H7 (cell line): ENCODE measurements at regions not wholly inside any gene's neighbourhood (a gene's known extent, or its start where the extent isn't known, plus 50 kb on each side); places are given as distances from the start of the nearest gene placed in this dataset.

Experiments used
- DNase-seq: peaks from one replicate; pipeline ENCODE4 v3.0.0; 2012
- H3K27me3 ChIP-seq: 2 replicates; pipeline ENCODE4 v1.6.0; 2011; ENCODE audit warnings: mild to moderate bottlenecking, low read length; ENCODE audit not compliant: control insufficient read depth, insufficient read depth
- H3K36me3 ChIP-seq: replicated peaks from 2 replicates; pipeline ENCODE4 v1.5.1; 2011; ENCODE audit warnings: low read length; ENCODE audit not compliant: control insufficient read depth, insufficient read depth
- H3K4me3 ChIP-seq: 2 replicates; pipeline ENCODE4 v1.5.1; 2011; ENCODE audit warnings: low read depth, mild to moderate bottlenecking, control low read depth, low read length, moderate library complexity; ENCODE audit not compliant: insufficient read depth

GRCh38 chr3:117556646-117557407 is 847.2 kb downstream of the TUSC7 start:
- H3K4me3 ChIP-seq = no peak overlapping the region
- no peak for DNase-seq
- no peaks in the 10 kb centered on the region for H3K27me3 ChIP-seq
- H3K36me3 ChIP-seq = no peaks in the 10 kb centered on the region

DNA sequence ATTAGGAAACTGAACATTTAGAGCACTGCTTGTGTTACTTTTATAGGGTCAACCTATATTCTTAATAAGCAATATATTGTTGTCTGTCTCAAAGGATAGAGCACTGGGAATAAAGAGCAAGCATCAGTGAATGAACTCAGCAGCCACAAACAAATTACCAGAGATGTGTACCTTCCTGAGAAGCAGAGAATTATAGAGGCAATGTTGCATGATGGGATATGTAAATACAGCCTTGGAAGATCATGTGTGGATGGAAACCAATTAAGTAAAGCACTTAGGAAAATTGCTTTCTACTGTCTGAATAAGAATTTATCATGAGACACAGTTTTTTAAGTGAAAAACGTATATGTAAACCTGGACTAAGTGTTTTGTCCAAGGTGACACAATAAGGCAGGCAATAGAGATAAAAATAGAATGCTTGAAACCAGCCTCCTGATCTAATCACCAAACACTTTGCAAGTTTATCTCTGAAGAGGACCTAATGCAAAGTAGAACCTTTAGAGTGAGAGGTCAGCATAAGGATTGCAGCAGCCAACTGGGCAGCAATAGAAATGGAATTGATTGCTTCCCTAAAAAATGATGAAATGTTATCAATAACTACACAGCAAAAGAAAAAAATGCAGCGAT is 848.0 kb downstream of the TUSC7 start:
- DNase-seq = no peak
- Histone ChIP-seq H3K27me3 (no peaks in the 10 kb centered on the region), H3K4me3 (no peak overlapping the region), H3K36me3 (no peaks in the 10 kb centered on the region)

- DNase-seq = no peak
- H3K36me3 ChIP-seq = no peaks in the 10 kb centered on the region
- H3K27me3 ChIP-seq = no peaks in the 10 kb centered on the region
- no peak overlapping the region for H3K4me3 ChIP-seq
Measured at GRCh38 chr3:117558681-117559080, 849.1 kb downstream of the TUSC7 start.

DNA sequence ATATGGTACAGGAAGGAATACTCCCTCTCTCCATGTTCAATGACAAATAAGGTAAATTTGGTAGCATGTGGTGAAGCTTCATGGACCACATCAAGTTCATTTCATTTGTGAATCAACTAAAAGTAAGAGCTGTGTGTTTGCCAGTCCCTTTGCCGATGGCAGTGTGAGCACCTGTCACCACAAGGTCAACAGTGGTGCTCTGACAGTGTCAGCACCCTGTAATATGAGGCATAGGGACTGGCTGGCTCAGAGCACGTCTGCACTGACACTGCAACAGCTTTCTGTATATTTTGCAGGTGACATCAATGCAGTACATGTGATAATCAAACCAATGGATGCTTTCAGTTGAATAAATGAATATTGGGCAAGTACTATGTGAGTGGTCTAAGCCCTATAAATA is 852.4 kb downstream of the TUSC7 start:
- no peaks in the 10 kb centered on the region for H3K36me3 ChIP-seq
- no peak for DNase-seq

DNA sequence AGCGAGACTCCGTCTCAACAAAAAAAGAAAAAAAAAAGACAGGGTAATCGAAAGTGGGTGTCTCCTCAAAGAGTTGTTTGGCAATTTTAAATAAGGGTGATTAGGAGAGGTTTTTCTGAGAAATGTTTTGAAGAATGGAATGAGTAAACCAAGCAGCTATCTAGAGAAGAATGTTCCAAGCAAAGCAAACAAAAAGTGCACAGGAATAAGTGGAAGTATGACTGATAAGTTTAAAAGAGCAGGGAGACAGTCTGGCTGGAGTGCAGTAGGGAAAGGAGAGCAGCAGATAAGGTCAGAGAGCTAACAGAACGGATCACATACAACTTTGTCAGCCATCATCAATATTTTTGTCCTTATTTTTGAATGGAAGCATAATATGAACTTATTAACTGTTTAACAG is 853.5 kb downstream of the TUSC7 start:
- Histone ChIP-seq H3K36me3 (no peaks in the 10 kb centered on the region), H3K4me3 (no peak overlapping the region), H3K27me3 (no peaks in the 10 kb centered on the region)
- no peak for DNase-seq

More for the DNA sequence above, 852.4 kb downstream of the TUSC7 start:
- Histone ChIP-seq H3K4me3 (no peak overlapping the region), H3K27me3 (no peaks in the 10 kb centered on the region)

DNA sequence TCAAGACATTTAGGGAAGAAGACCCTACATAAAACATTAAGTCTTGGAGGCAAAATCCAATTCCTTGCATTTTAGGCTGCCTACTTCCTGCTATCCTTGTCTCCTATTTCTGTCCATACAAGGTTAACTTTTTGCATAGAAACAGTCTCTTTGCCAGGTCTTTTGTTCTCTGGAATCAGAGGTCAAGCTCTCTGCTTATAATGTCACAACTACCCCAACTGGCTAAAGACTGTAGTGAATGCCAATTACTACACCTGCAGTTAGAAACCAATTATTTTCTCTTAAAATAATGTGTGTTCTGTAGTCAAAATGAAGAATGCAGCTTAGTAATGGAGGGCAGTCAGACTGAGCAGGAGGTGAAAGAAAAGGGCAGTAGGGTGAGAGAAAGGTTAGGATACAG is 856.2 kb downstream of the TUSC7 start:
- no peak overlapping the region for H3K4me3 ChIP-seq
- no peaks in the 10 kb centered on the region for H3K36me3 ChIP-seq
- no peaks in the 10 kb centered on the region for H3K27me3 ChIP-seq
- DNase-seq = no peak

- Histone ChIP-seq H3K4me3 (no peak overlapping the region), H3K36me3 (no peaks in the 10 kb centered on the region), H3K27me3 (no peaks in the 10 kb centered on the region)
- DNase-seq = no peak
Measured at GRCh38 chr3:117566926-117567325, 857.3 kb downstream of the TUSC7 start.

DNA sequence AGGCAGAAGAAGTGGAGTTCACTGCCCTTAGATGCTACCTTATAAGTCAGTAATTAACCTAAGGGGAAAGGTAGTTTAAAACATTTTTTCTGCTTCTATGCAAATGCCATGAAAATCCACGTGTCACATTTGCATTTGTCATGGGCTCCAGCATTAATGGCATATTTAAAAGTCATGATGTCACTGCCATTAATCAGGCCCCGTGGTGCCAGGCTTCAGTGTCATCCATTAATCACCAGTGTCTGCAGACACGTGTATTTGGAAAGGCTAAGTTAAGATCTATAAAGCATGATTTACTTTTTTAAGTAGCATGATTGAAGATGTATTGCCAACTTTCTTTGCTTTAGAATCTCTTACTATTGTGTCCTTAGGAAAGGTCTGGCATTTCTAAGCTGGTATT is 857.8 kb downstream of the TUSC7 start:
- no peak for DNase-seq
- Histone ChIP-seq H3K36me3 (no peaks in the 10 kb centered on the region), H3K4me3 (no peak overlapping the region), H3K27me3 (no peaks in the 10 kb centered on the region)

- DNase-seq = no peak
- no peaks in the 10 kb centered on the region for H3K27me3 ChIP-seq
- H3K36me3 ChIP-seq = no peaks in the 10 kb centered on the region
- H3K4me3 ChIP-seq = no peak overlapping the region
Measured at GRCh38 chr3:117567906-117568305, 858.3 kb downstream of the TUSC7 start.

DNA sequence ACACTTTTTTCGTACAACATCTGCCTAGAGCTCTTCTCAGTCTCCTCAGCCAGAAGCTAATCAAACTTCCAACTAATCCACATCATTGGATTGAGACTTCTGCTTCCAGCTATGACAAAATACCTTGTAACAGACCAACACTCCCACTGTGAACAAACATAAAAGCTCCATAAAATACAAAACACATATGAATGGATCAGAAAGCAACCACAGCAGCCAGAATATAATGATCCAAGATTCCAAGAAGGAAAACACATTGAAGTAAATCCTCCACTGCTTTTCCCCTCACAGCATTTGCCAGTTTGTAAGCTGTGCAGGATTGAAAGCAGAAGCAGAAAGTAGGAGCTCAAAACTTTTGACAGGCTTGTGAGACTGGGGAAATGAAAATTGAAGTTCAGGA is 863.2 kb downstream of the TUSC7 start:
- no peaks in the 10 kb centered on the region for H3K27me3 ChIP-seq
- DNase-seq = no peak
- H3K36me3 ChIP-seq = no peaks in the 10 kb centered on the region
- no peak overlapping the region for H3K4me3 ChIP-seq

DNA sequence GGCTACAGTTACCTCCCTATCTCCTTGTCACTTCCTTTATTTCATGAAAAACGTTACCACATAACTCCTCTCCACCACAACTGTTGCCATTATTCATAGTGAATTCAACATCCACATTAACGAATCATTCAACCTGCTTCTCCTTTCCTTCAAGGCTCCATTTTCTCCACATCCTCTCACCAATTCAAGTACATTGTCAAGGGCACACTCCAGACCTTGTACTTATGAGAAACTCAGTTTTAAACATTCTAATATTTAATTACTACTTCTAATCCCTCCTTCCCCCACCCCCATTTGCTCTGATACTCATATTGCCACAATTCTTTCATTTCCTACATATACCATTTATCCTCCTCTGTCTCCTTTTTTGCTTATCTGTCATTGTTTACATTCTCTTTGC is 871.2 kb downstream of the TUSC7 start:
- Histone ChIP-seq H3K4me3 (no peak overlapping the region), H3K27me3 (no peaks in the 10 kb centered on the region), H3K36me3 (no peaks in the 10 kb centered on the region)
- no peak for DNase-seq

- H3K36me3 ChIP-seq = no peaks in the 10 kb centered on the region
- H3K27me3 ChIP-seq = no peaks in the 10 kb centered on the region
- DNase-seq = no peak
- H3K4me3 ChIP-seq = no peak overlapping the region
Measured at GRCh38 chr3:117586161-117586560, 876.6 kb downstream of the TUSC7 start.

- Histone ChIP-seq H3K4me3 (no peak overlapping the region), H3K36me3 (no peaks in the 10 kb centered on the region), H3K27me3 (no peaks in the 10 kb centered on the region)
- DNase-seq = no peak
Measured at GRCh38 chr3:117587416-117587815, 877.8 kb downstream of the TUSC7 start.

GRCh38 chr3:117589454-117589853 is 879.9 kb downstream of the TUSC7 start:
- no peaks in the 10 kb centered on the region for H3K36me3 ChIP-seq
- H3K4me3 ChIP-seq = no peak overlapping the region
- H3K27me3 ChIP-seq = no peaks in the 10 kb centered on the region
- no peak for DNase-seq

DNA sequence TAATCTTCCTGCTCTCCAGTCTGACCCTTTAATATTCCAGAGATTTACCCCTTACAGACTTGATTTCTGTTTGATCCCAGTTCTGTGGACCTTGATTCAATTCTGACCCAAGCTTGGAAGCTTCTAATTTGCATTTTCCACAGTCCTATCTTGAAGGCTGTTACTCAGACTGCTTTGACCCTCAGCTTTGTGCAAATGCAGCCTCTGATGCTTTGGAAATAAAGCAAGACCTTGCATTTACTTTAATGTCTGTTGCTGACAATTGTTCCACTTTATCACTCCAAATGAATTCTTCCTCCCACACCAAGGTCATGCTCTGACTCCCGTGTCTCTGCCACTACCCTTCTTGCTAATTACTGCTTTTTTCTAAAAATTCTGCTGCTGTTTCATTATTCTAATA is 886.0 kb downstream of the TUSC7 start:
- Histone ChIP-seq H3K27me3 (no peaks in the 10 kb centered on the region), H3K36me3 (no peaks in the 10 kb centered on the region), H3K4me3 (no peak overlapping the region)
- no peak for DNase-seq
